MCF 10A (cell line): ENCODE measurements at regions not wholly inside any gene's neighbourhood (a gene's known extent, or its start where the extent isn't known, plus 50 kb on each side); places are given as distances from the start of the nearest gene placed in this dataset.

Experiments
- BruUV-seq: library from RNA; stranded (reverse); fragments of 400-500 nt; replicated peaks from 2 replicates; lab custom pipeline; 2021; lab: Mats Ljungman, UMichigan
- CTCF ChIA-PET: fragments of 300-600 bp; sonication (Branson Sonifier 250); formaldehyde crosslinking; extraction: SDS; loops from one replicate; lab custom pipeline; 2021; ENCODE audit warnings: antibody characterized with exemption, inconsistent platforms; lab: Yijun Ruan, JAX
- POLR2A ChIA-PET: fragments of 300-600, 350-650 bp; sonication (Branson Sonifier 250); formaldehyde crosslinking; extraction: SDS; loops from one replicate; lab custom pipeline; 2020; ENCODE audit warnings: antibody characterized with exemption, inconsistent platforms; lab: Yijun Ruan, JAX
- DNase-seq: peaks from one replicate; pipeline ENCODE4 v3.0.0-alpha.2; 2018; ENCODE audit not compliant: unreplicated experiment
- H3K27ac Mint-ChIP-seq: one replicate; pipeline ENCODE4 v1.8.0; 2022; ENCODE audit warnings: mild to moderate bottlenecking, low read depth, mixed read lengths; ENCODE audit not compliant: unreplicated experiment
- H3K27me3 Mint-ChIP-seq: one replicate; pipeline ENCODE4 v1.8.0; 2022; ENCODE audit warnings: mixed read lengths; ENCODE audit not compliant: insufficient read depth, unreplicated experiment
- H3K36me3 Mint-ChIP-seq: one replicate; pipeline ENCODE4 v1.8.0; 2022; ENCODE audit warnings: mild to moderate bottlenecking, moderate library complexity, mixed read lengths; ENCODE audit not compliant: insufficient read depth, unreplicated experiment
- H3K4me1 Mint-ChIP-seq: one replicate; pipeline ENCODE4 v1.8.0; 2022; ENCODE audit warnings: mixed read lengths; ENCODE audit not compliant: insufficient read depth, unreplicated experiment
- H3K4me3 Mint-ChIP-seq: one replicate; pipeline ENCODE4 v1.8.0; 2022; ENCODE audit warnings: mild to moderate bottlenecking, moderate library complexity, mixed read lengths; ENCODE audit not compliant: unreplicated experiment
- H3K9me3 Mint-ChIP-seq: one replicate; pipeline ENCODE4 v1.8.0; 2022; ENCODE audit warnings: mixed read lengths; ENCODE audit not compliant: unreplicated experiment
- intact Hi-C: fragments of 100-400 bp; cut with micrococcal nuclease; formaldehyde crosslinking; loops from 2 replicates; pipeline ENCODE4 v1.14.1; 2022
- TF ChIP-seq, protein P1 (sequence below): fragments of 200-600 bp; IDR thresholded peaks from one replicate; pipeline ENCODE4 v1.8.0; 2022; ENCODE audit warnings: antibody characterized with exemption, mild to moderate bottlenecking; ENCODE audit not compliant: unreplicated experiment

DNA sequence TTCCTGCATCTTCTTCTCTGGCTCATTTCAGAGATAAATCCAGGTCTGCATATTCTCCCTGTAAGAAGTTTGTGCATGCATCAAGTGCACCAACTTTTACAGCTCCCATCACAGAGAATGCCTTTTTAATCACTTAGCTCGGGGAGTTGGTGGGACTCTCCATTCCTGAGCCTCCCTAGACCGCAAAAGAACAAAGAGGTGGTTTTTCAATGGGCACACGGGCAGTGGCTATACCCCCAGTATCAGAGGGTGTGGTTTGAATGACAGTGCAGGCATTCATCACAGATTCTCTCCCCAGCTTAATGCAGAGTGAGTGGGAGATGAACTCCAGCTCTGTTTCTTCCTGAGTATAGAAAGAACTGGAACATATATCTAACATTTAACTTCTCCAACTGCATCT, 264.7 kb upstream of the NR4A3 start:
- ChIA-PET CTCF (interaction anchor here (0.6 to 1.1 kb wide), 3 partner anchors 8 to 81 kb away, joined by 3 read pairs; no protein-coding TSS in a partner anchor), POLR2A (no interaction called here)
- Mint-ChIP-seq H3K4me1 (no peaks in the 10 kb centered on the region), H3K36me3 (no peaks in the 10 kb centered on the region), H3K27me3 (peaks cover 36% of the 10 kb centered on the region), H3K4me3 (no peak overlapping the region), H3K27ac (no peak overlapping the region), H3K9me3 (peaks cover 2% of the 10 kb centered on the region)
- BruUV-seq, result no TSS peak
- intact Hi-C loops, result no loop called here
- TF ChIP-seq, protein P1, sequence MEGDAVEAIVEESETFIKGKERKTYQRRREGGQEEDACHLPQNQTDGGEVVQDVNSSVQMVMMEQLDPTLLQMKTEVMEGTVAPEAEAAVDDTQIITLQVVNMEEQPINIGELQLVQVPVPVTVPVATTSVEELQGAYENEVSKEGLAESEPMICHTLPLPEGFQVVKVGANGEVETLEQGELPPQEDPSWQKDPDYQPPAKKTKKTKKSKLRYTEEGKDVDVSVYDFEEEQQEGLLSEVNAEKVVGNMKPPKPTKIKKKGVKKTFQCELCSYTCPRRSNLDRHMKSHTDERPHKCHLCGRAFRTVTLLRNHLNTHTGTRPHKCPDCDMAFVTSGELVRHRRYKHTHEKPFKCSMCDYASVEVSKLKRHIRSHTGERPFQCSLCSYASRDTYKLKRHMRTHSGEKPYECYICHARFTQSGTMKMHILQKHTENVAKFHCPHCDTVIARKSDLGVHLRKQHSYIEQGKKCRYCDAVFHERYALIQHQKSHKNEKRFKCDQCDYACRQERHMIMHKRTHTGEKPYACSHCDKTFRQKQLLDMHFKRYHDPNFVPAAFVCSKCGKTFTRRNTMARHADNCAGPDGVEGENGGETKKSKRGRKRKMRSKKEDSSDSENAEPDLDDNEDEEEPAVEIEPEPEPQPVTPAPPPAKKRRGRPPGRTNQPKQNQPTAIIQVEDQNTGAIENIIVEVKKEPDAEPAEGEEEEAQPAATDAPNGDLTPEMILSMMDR, result no peak
- no peak for DNase-seq

DNA sequence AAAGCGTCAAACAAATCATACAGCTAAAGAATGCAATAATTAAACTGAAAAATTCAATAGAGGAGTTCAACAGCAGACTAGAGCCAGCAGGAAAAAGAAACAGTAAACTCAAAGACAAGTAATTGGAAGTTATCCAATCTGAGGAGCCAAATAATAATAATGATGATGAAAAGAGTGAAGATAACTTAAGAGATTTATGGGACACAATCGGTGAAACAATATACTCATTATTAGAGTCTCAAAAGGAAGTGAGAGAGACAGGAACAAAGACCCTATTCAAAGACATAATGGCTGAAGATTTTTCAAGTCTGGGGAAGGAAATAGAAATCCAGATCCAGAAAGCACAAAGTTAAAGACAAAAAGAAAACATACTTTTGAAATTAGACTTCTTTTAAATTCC, 263.9 kb upstream of the NR4A3 start:
- Mint-ChIP-seq H3K9me3 (no peaks in the 10 kb centered on the region), H3K4me3 (no peak overlapping the region), H3K27ac (no peak overlapping the region), H3K27me3 (peaks cover 32% of the 10 kb centered on the region), H3K4me1 (no peaks in the 10 kb centered on the region), H3K36me3 (no peaks in the 10 kb centered on the region)
- ChIA-PET POLR2A (no interaction called here), CTCF (interaction anchor here (1.1 kb wide), 1 partner anchor 9 kb away, joined by 3 read pairs; no protein-coding TSS in a partner anchor)
- BruUV-seq, result no TSS peak
- no peak for DNase-seq
- intact Hi-C loops, result no loop called here
- TF ChIP-seq, protein P1, result no peak

DNA sequence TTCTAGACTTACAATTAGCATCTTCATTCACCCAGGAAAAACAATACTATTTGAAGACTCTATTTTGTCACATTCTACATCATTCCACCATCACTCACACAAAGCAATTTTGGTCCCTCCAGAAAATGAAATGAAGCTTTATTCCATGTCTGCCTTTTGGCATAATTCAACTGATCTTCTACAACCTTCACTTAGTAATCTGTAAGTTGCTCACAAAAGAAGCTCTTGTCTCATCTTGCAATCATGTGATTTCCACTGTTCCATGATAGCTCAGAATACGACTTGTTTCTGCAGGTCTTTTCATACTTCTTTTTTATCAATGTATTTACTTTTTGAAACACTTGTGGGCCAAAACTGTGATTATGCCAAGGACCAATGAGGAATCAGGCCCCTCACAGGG, 261.9 kb upstream of the NR4A3 start:
- ChIA-PET POLR2A (no interaction called here), CTCF (no interaction called here)
- Mint-ChIP-seq H3K4me3 (no peak overlapping the region), H3K27ac (no peak overlapping the region), H3K27me3 (peaks cover 24% of the 10 kb centered on the region), H3K36me3 (no peaks in the 10 kb centered on the region), H3K9me3 (no peaks in the 10 kb centered on the region), H3K4me1 (no peaks in the 10 kb centered on the region)
- intact Hi-C loops, result no loop called here
- no peak for DNase-seq
- TF ChIP-seq, protein P1, result no peak
- BruUV-seq, result no TSS peak

DNA sequence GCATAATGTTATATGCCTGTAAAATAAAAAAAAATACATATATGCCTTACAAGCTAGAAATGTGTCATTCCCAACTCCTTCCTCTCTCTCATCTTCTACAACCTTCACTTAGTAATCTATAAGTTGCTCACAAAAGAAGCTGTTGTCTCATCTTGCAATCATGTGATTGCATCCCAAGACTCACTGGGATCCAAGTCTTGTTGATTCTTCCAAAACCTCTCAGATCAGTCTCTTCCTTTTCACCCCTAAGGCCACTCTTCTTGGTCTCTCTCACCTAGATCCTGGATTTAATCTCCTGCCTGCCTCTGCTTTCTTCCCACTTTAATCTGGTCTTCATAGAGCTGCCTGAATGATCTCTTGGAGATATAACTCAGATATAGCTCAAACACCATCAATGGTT, 261.1 kb upstream of the NR4A3 start:
- Mint-ChIP-seq H3K36me3 (no peaks in the 10 kb centered on the region), H3K27ac (no peak overlapping the region), H3K4me1 (no peaks in the 10 kb centered on the region), H3K4me3 (no peak overlapping the region), H3K27me3 (peaks cover 24% of the 10 kb centered on the region), H3K9me3 (no peaks in the 10 kb centered on the region)
- intact Hi-C loops, result no loop called here
- TF ChIP-seq, protein P1, result no peak
- ChIA-PET CTCF (interaction anchor here (0.6 kb wide), 1 partner anchor 259 kb away, joined by 3 read pairs; no protein-coding TSS in a partner anchor), POLR2A (no interaction called here)
- DNase-seq, result no peak
- no TSS peak for BruUV-seq
